HL-60 (cell line): ENCODE measurements at regions not wholly inside any gene's neighbourhood (a gene's known extent, or its start where the extent isn't known, plus 50 kb on each side); places are given as distances from the start of the nearest gene placed in this dataset.

Experiments
- DNase-seq, 2 experiments: peaks; one replicate each; pipeline ENCODE4 v3.0.0-alpha.2; 2010 to 2020; ENCODE audit warnings: low read depth in 1 of 2, low spot score in 1 of 2
- H3K27ac ChIP-seq: fragments of 250-450 bp; sonication (Bioruptor Pico); replicated peaks from 2 replicates; pipeline ENCODE4 v1.5.1; 2020; ENCODE audit warnings: mild to moderate bottlenecking, moderate library complexity
- H3K27me3 ChIP-seq: fragments of 250-450 bp; sonication (Bioruptor Pico); 2 replicates; pipeline ENCODE4 v1.5.1; 2021; ENCODE audit warnings: mild to moderate bottlenecking, moderate library complexity; ENCODE audit not compliant: insufficient read depth, poor library complexity, severe bottlenecking
- H3K4me3 ChIP-seq: replicated peaks from 2 replicates; pipeline ENCODE4 v1.5.1; 2011; ENCODE audit warnings: mild to moderate bottlenecking, control low read depth, low read length; ENCODE audit not compliant: insufficient read depth
- CTCF ChIP-seq: IDR thresholded peaks from one replicate; pipeline ENCODE4 v1.5.1; 2011; ENCODE audit warnings: low read length, control low read depth, inconsistent platforms; ENCODE audit not compliant: insufficient read depth
- GABPA ChIP-seq: IDR thresholded peaks from 2 replicates; pipeline ENCODE4 v1.6.1; 2012; ENCODE audit warnings: low read depth
- POLR2AphosphoS5 ChIP-seq: IDR thresholded peaks from 2 replicates; pipeline ENCODE4 v1.6.1; 2012; ENCODE audit warnings: low read depth
- REST ChIP-seq: IDR thresholded peaks from 2 replicates; pipeline ENCODE4 v1.6.1; 2012; ENCODE audit warnings: low read depth; ENCODE audit not compliant: insufficient replicate concordance
- SPI1 ChIP-seq: IDR thresholded peaks from 2 replicates; pipeline ENCODE4 v1.6.1; 2012; ENCODE audit warnings: low read depth, mild to moderate bottlenecking, borderline replicate concordance

- DNase-seq: no peak
- TF ChIP-seq SPI1: no peak
- no peaks in the 10 kb centered on the region for H3K27me3 ChIP-seq
- H3K27ac ChIP-seq: no peak overlapping the region; the same call in 1 of the 2 replicates
- no peak overlapping the region for H3K4me3 ChIP-seq
Measured at GRCh38 chr3:72516361-72516760, 331.9 kb downstream of the SHQ1 start.

- no peak overlapping the region for H3K4me3 ChIP-seq
- no peak for TF ChIP-seq GABPA
- no peak for TF ChIP-seq SPI1
- TF ChIP-seq POLR2AphosphoS5: no peak
- no peak for TF ChIP-seq CTCF
- no peak for TF ChIP-seq REST
- no peak overlapping the region for H3K27ac ChIP-seq
- H3K27me3 ChIP-seq: no peaks in the 10 kb centered on the region
- DNase-seq: no peak
Measured at GRCh38 chr3:72515941-72516340, 332.3 kb downstream of the SHQ1 start.

- Histone ChIP-seq H3K27me3 (no peaks in the 10 kb centered on the region), H3K27ac (no peak overlapping the region), H3K4me3 (no peak overlapping the region)
- TF ChIP-seq GABPA: no peak
- no peak for TF ChIP-seq REST
- no peak for TF ChIP-seq SPI1
- no peak for TF ChIP-seq POLR2AphosphoS5
- TF ChIP-seq CTCF: no peak
- no peak for DNase-seq
Measured at GRCh38 chr3:72515281-72515680, 333.0 kb downstream of the SHQ1 start.

- Histone ChIP-seq H3K27me3 (no peaks in the 10 kb centered on the region), H3K27ac (no peak overlapping the region), H3K4me3 (no peak overlapping the region)
- no peak for DNase-seq
- no peak for TF ChIP-seq POLR2AphosphoS5
- no peak for TF ChIP-seq GABPA
- no peak for TF ChIP-seq CTCF
- no peak for TF ChIP-seq REST
- TF ChIP-seq SPI1: no peak
Measured at GRCh38 chr3:72510247-72510646, 338.0 kb downstream of the SHQ1 start.
